Fibroblast of lung (primary cell): ENCODE measurements at regions not wholly inside any gene's neighbourhood (a gene's known extent, or its start where the extent isn't known, plus 50 kb on each side); places are given as distances from the start of the nearest gene placed in this dataset.
A peak's percentile ranks its signal among the peaks of the same experiment; 100 is the strongest.

Source experiments
- DNase-seq, 2 donors: peaks; one replicate each; pipeline versions ENCODE4 v3.0.0 to v3.0.0-alpha.2; 2010; ENCODE audit warnings: low read depth in 2 of 2
- H2AFZ ChIP-seq: 2 replicates; pipeline ENCODE4 v1.5.1; 2012; ENCODE audit warnings: low read length, control low read depth, inconsistent platforms
- H3K27ac ChIP-seq: 2 replicates; pipeline ENCODE4 v1.5.1; 2011; ENCODE audit warnings: low read length, control low read depth; ENCODE audit not compliant: insufficient read depth
- H3K27me3 ChIP-seq: 2 replicates; pipeline ENCODE4 v1.5.1; 2011; ENCODE audit warnings: mild to moderate bottlenecking, low read length; ENCODE audit not compliant: control insufficient read depth, insufficient read depth
- H3K36me3 ChIP-seq: 2 replicates; pipeline ENCODE4 v1.5.1; 2011; ENCODE audit warnings: low read length; ENCODE audit not compliant: control insufficient read depth, insufficient read depth
- H3K4me1 ChIP-seq: 2 replicates; pipeline ENCODE4 v1.5.1; 2011; ENCODE audit warnings: low read length; ENCODE audit not compliant: control insufficient read depth, insufficient read depth; ENCODE audit errors: extremely low read depth
- H3K4me2 ChIP-seq: 2 replicates; pipeline ENCODE4 v1.5.1; 2011; ENCODE audit warnings: low read length, control low read depth; ENCODE audit not compliant: insufficient read depth; ENCODE audit errors: extremely low read depth
- H3K4me3 ChIP-seq, 4 experiments: fragments of 200-600 bp in 1 of 4; sonication (generic) in 1 of 4; replicated peaks in 1 of 4; 2 replicates each; pipeline ENCODE4 v1.5.1; 2011 to 2016; ENCODE audit warnings: low read length in 4 of 4, low read depth in 3 of 4, mild to moderate bottlenecking in 3 of 4, control low read depth in 2 of 4, inconsistent platforms in 1 of 4, mixed read lengths in 1 of 4; ENCODE audit not compliant: insufficient read depth in 1 of 4; ENCODE audit errors: control extremely low read depth in 1 of 4
- H3K79me2 ChIP-seq: 2 replicates; pipeline ENCODE4 v1.5.1; 2012; ENCODE audit warnings: mild to moderate bottlenecking, low read length, inconsistent platforms; ENCODE audit not compliant: control insufficient read depth, insufficient read depth
- H3K9ac ChIP-seq: 2 replicates; pipeline ENCODE4 v1.5.1; 2011; ENCODE audit warnings: mild to moderate bottlenecking, low read length, control low read depth; ENCODE audit not compliant: insufficient read depth
- H3K9me3 ChIP-seq: 2 replicates; pipeline ENCODE4 v1.5.1; 2012; ENCODE audit warnings: low read depth, low read length; ENCODE audit not compliant: control insufficient read depth, insufficient read depth
- H4K20me1 ChIP-seq: 2 replicates; pipeline ENCODE4 v1.5.1; 2011; ENCODE audit warnings: low read length; ENCODE audit not compliant: control insufficient read depth, insufficient read depth; ENCODE audit errors: extremely low read depth
- CTCF ChIP-seq, 2 donors: IDR thresholded peaks in 1 of 2; conservative IDR thresholded peaks in 1 of 2; 1 replicate in 1 of 2; 2 replicates in 1 of 2; pipeline ENCODE4 v1.5.1; 2011 to 2012; ENCODE audit warnings: low read length in 2 of 2, control low read depth in 1 of 2, inconsistent platforms in 1 of 2, low read depth in 1 of 2, mild to moderate bottlenecking in 1 of 2
- EZH2 ChIP-seq: IDR thresholded peaks from 2 replicates; pipeline ENCODE4 v1.5.1; 2012; ENCODE audit warnings: low read length, control low read depth, mild to moderate bottlenecking; ENCODE audit errors: missing control alignments

DNA sequence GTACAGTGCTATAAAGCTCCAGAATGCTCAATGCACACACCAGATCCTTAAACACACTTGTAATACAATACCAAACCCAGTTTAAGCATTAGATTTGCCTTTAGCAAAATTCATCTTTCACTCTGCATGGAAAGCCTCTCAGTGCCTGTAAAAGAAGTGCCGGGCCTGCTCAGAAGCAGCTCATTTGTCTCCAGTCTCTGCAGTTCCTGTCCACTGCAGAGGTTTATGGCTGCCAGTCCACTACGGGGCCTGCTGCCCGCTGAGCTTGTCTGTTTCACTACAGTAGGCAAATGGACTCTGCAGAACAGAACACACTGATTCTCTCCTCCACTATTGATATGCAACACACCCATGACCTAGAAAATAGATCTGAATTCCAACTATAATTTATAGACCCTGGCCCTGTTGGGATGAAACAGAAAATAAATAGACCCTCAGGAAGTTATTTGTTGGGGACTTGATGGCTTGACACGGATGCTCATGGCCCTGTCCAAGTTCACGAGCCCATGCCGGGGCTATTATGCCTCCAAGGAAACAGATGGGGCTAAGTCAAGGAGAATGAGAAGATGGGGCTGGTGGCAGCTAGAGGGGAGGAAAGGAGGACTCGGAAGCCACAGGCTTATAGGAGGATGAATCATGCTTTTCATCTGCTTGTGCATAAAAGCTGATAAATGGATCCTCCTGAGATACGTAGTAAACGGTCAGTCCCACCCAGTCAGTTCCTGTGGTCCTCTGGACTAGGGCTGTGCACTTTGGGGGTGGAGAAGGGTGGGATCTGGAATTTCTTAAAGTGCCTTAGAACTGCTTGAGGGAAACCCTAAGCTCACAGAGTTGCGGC lies 416.8 kb upstream of the TENM4 start:
- no peak overlapping the region for H3K4me2 ChIP-seq
- H3K9ac ChIP-seq, result no peak overlapping the region
- H3K27me3 ChIP-seq, result no peaks in the 10 kb centered on the region
- TF ChIP-seq CTCF (conservative IDR thresholded peaks at IDR 0.05 in 1 of 2, IDR thresholded peaks at IDR 0.05 in 1 of 2; ENCODE audit: low read depth in 1 of 2, low read length in 2 of 2), result no peak
- no peak for TF ChIP-seq EZH2
- H2AFZ ChIP-seq, result no peak overlapping the region
- no peaks in the 10 kb centered on the region for H3K36me3 ChIP-seq
- no peak overlapping the region for H3K27ac ChIP-seq
- no peaks in the 10 kb centered on the region for H3K79me2 ChIP-seq
- no peak overlapping the region for H3K4me3 ChIP-seq
- H3K9me3 ChIP-seq, result no peaks in the 10 kb centered on the region
- H4K20me1 ChIP-seq, result no peaks in the 10 kb centered on the region
- no peak for DNase-seq
- H3K4me1 ChIP-seq, result no peaks in the 10 kb centered on the region

DNA sequence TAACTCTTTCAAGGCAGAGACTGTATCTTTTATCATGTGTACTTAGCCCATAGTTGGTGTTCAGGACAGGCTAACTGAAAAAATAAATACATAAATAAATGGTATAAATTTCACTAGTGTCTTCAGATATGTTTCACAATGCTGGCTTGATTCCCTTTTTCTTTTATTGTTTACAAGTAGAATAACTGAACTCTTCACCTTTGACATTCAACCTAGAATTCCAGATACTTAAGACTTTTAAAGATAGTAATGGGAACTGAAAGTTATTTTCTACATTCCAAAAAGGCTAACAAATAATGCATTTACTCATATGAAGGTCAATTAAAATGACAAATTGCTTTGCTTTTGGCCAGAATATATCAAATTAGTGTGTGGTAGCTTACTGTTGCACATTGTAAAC lies 411.3 kb upstream of the TENM4 start:
- Histone ChIP-seq H3K27ac (no peak overlapping the region), H4K20me1 (no peaks in the 10 kb centered on the region)
- peak in 1 of 2 donors; percentile 45 for DNase-seq

More for the DNA sequence above, 411.3 kb upstream of the TENM4 start:
- no peak overlapping the region for H3K9ac ChIP-seq
- H3K4me1 ChIP-seq, result no peaks in the 10 kb centered on the region
- no peaks in the 10 kb centered on the region for H3K27me3 ChIP-seq
- TF ChIP-seq EZH2, result no peak
- TF ChIP-seq CTCF (conservative IDR thresholded peaks at IDR 0.05 in 1 of 2, IDR thresholded peaks at IDR 0.05 in 1 of 2; ENCODE audit: low read depth in 1 of 2, low read length in 2 of 2), result no peak
- no peak overlapping the region for H3K4me3 ChIP-seq
- H3K4me2 ChIP-seq, result no peak overlapping the region
- no peaks in the 10 kb centered on the region for H3K79me2 ChIP-seq
- no peaks in the 10 kb centered on the region for H3K36me3 ChIP-seq
- H3K9me3 ChIP-seq, result no peaks in the 10 kb centered on the region
- no peak overlapping the region for H2AFZ ChIP-seq
